Trophoblast cell (in vitro differentiated cells and primary cell): ENCODE measurements at regions not wholly inside any gene's neighbourhood (a gene's known extent, or its start where the extent isn't known, plus 50 kb on each side); places are given as distances from the start of the nearest gene placed in this dataset.

ENCODE experiments used
- DNase-seq, 2 donors: peaks; one replicate each; pipeline ENCODE4 v3.0.0-alpha.2; 2016
- H2AFZ ChIP-seq: 2 replicates; pipeline ENCODE4 v1.6.1; 2013; ENCODE audit warnings: low read length, moderate library complexity, mild to moderate bottlenecking; ENCODE audit not compliant: insufficient read depth, poor library complexity
- H2AK5ac ChIP-seq: 2 replicates; pipeline ENCODE4 v1.6.1; 2013; ENCODE audit warnings: mild to moderate bottlenecking, low read length
- H2BK120ac ChIP-seq: 2 replicates; pipeline ENCODE4 v1.6.1; 2013; ENCODE audit warnings: low read length, mild to moderate bottlenecking, moderate library complexity; ENCODE audit not compliant: insufficient read depth, poor library complexity
- H2BK12ac ChIP-seq: 2 replicates; pipeline ENCODE4 v1.6.1; 2013; ENCODE audit warnings: mild to moderate bottlenecking, low read length, moderate library complexity
- H2BK5ac ChIP-seq: 2 replicates; pipeline ENCODE4 v1.6.1; 2013; ENCODE audit warnings: low read length, low read depth, moderate library complexity, mild to moderate bottlenecking; ENCODE audit not compliant: poor library complexity
- H3K14ac ChIP-seq: 2 replicates; pipeline ENCODE4 v1.6.1; 2013; ENCODE audit warnings: mild to moderate bottlenecking, low read length
- H3K18ac ChIP-seq: 2 replicates; pipeline ENCODE4 v1.6.1; 2013; ENCODE audit warnings: mild to moderate bottlenecking, low read length
- H3K23ac ChIP-seq: 2 replicates; pipeline ENCODE4 v1.6.1; 2013; ENCODE audit warnings: low read length
- H3K27ac ChIP-seq: 2 replicates; pipeline ENCODE4 v1.5.1; 2013; ENCODE audit warnings: low read depth, mild to moderate bottlenecking, inconsistent platforms, low read length, moderate library complexity
- H3K27me3 ChIP-seq: 2 replicates; pipeline ENCODE4 v1.6.1; 2013; ENCODE audit warnings: inconsistent platforms, mild to moderate bottlenecking, low read length, moderate library complexity; ENCODE audit not compliant: insufficient read depth
- H3K36me3 ChIP-seq, 2 experiments: 1 replicate in 1 of 2; 2 replicates in 1 of 2; pipeline ENCODE4 v1.6.1; 2013; ENCODE audit warnings: low read length in 2 of 2, mild to moderate bottlenecking in 2 of 2, moderate library complexity in 1 of 2; ENCODE audit not compliant: insufficient read depth in 2 of 2, control insufficient read depth in 1 of 2
- H3K4ac ChIP-seq: 2 replicates; pipeline ENCODE4 v1.6.1; 2013; ENCODE audit warnings: low read depth, mild to moderate bottlenecking, low read length, moderate library complexity
- H3K4me1 ChIP-seq, 2 experiments: 1 replicate in 1 of 2; 2 replicates in 1 of 2; pipeline ENCODE4 v1.6.1; 2013; ENCODE audit warnings: low read length in 2 of 2, mild to moderate bottlenecking in 2 of 2, moderate library complexity in 1 of 2; ENCODE audit not compliant: insufficient read depth in 2 of 2, control insufficient read depth in 1 of 2
- H3K4me2 ChIP-seq: 2 replicates; pipeline ENCODE4 v1.6.1; 2013; ENCODE audit warnings: inconsistent platforms, mild to moderate bottlenecking, low read length, moderate library complexity
- H3K4me3 ChIP-seq: 2 replicates; pipeline ENCODE4 v1.5.1; 2013; ENCODE audit warnings: mild to moderate bottlenecking, low read depth, low read length, inconsistent platforms
- H3K79me1 ChIP-seq: one replicate; pipeline ENCODE4 v1.6.1; 2013; ENCODE audit warnings: low read length
- H3K79me2 ChIP-seq: 2 replicates; pipeline ENCODE4 v1.6.1; 2013; ENCODE audit warnings: low read length, mild to moderate bottlenecking; ENCODE audit not compliant: control insufficient read depth, insufficient read depth, poor library complexity
- H3K9ac ChIP-seq: 2 replicates; pipeline ENCODE4 v1.6.1; 2013; ENCODE audit warnings: mild to moderate bottlenecking, low read length
- H3K9me3 ChIP-seq: 2 replicates; pipeline ENCODE4 v1.6.1; 2013; ENCODE audit warnings: low read depth, mild to moderate bottlenecking, control low read depth, inconsistent platforms, low read length; ENCODE audit not compliant: insufficient read depth
- H4K12ac ChIP-seq: 2 replicates; pipeline ENCODE4 v1.6.1; 2013; ENCODE audit warnings: low read depth, mild to moderate bottlenecking, low read length, moderate library complexity
- H4K8ac ChIP-seq: 2 replicates; pipeline ENCODE4 v1.6.1; 2013; ENCODE audit warnings: low read depth, mild to moderate bottlenecking, low read length, moderate library complexity
- H4K91ac ChIP-seq: one replicate; pipeline ENCODE4 v1.6.1; 2013; ENCODE audit warnings: low read depth, mild to moderate bottlenecking, low read length, moderate library complexity
- WGBS: extraction: QIAGEN DNeasy Blood & Tissue Kit; methylation state at CpG from one replicate; pipeline ENCODE4 v1.1.7; 2013; ENCODE audit warnings: missing lambda C conversion rate; ENCODE audit not compliant: insufficient read length, insufficient coverage; ENCODE audit errors: extremely low coverage; 5-methylcytosine and 5-hydroxymethylcytosine counted together

DNA sequence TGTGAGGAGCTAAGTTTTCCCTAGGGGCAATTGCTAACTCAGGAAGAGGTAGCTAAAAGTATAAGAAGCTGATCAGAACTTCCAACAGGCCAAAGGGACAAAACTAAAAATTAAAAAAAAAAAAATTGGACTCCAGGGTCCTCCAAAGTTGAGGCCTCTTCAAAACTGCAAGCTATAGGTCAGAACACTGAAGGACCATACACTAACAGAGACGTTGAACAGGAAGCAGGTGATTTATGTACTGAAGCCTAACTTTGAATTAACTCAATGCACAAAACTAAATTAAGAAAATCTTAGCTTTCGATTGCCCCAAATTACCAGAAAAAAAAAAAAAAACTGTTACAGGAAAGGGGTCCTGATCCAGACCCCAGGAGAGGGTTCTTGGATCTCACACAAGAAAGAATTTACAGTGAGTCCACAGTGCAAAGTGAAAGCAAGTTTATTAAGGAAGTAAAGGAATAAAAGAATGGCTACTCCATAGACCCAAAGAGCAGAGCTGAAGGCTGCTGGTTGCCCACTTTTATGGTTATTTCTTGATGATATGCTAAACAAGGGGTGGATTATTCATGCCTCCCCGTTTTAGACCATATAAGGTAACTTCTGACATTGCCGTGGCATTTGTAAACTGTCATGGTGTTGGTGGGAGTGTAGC, 442.8 kb upstream of the NECTIN3 start:
- H3K23ac ChIP-seq, result no peak overlapping the region
- H2BK5ac ChIP-seq, result no peak overlapping the region
- H3K79me1 ChIP-seq, result peaks cover 4% of the 10 kb centered on the region
- no CpG with 5 or more reads among the region's 4 CpGs for WGBS
- no peak for DNase-seq
- no peaks in the 10 kb centered on the region for H3K27me3 ChIP-seq
- no peak overlapping the region for H3K27ac ChIP-seq
- H3K4ac ChIP-seq, result no peak overlapping the region
- H3K36me3 ChIP-seq, result no peaks in the 10 kb centered on the region
- no peak overlapping the region for H2AFZ ChIP-seq
- H2BK12ac ChIP-seq, result no peak overlapping the region
- H3K9ac ChIP-seq, result no peak overlapping the region
- no peak overlapping the region for H3K14ac ChIP-seq
- peaks cover 0 to 2% of the 10 kb centered on the region in 2 experiments for H3K4me1 ChIP-seq
- no peak overlapping the region for H3K18ac ChIP-seq
- no peak overlapping the region for H2BK120ac ChIP-seq
- no peak overlapping the region for H4K12ac ChIP-seq
- no peaks in the 10 kb centered on the region for H3K79me2 ChIP-seq
- no peak overlapping the region for H4K8ac ChIP-seq
- no peak overlapping the region for H3K4me3 ChIP-seq
- no peaks in the 10 kb centered on the region for H3K9me3 ChIP-seq
- H2AK5ac ChIP-seq, result no peak overlapping the region
- H4K91ac ChIP-seq, result no peak overlapping the region
- no peak overlapping the region for H3K4me2 ChIP-seq

DNA sequence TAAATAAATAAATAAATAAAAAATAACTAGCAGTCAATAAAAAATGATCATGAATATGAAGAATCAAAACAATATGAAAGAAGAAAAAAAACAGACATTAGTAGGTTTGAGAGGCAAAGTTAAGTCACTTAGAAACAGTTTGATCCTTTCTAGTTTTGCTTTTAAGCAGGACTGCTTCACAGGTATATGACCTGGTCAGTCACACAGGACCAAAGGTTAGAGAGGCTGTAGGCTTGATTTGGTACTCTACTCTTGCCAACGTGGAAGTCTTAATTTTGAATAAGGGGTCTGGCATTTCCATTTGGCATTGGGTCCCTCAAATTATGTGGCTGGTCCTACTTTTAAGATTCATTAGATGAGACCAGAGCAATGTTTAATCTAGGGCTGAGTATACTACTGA, 441.7 kb upstream of the NECTIN3 start:
- WGBS, result no CpG with 5 or more reads among the region's 1 CpG
- H3K36me3 ChIP-seq, result no peaks in the 10 kb centered on the region
- no peak overlapping the region for H2AK5ac ChIP-seq
- no peak overlapping the region for H3K14ac ChIP-seq
- no peak overlapping the region for H3K4ac ChIP-seq
- H3K79me1 ChIP-seq, result peaks cover 3% of the 10 kb centered on the region
- no peaks in the 10 kb centered on the region for H3K27me3 ChIP-seq
- no peaks in the 10 kb centered on the region for H3K9me3 ChIP-seq
- no peak overlapping the region for H2BK5ac ChIP-seq
- no peak overlapping the region for H4K91ac ChIP-seq
- H3K4me3 ChIP-seq, result no peak overlapping the region
- H2BK12ac ChIP-seq, result no peak overlapping the region
- no peak overlapping the region for H4K8ac ChIP-seq
- H3K27ac ChIP-seq, result no peak overlapping the region
- no peak overlapping the region for H3K23ac ChIP-seq
- H2BK120ac ChIP-seq, result no peak overlapping the region
- H3K4me1 ChIP-seq, result peaks cover 0 to under 1% of the 10 kb centered on the region in 2 experiments
- no peak overlapping the region for H3K18ac ChIP-seq
- no peak for DNase-seq
- H2AFZ ChIP-seq, result no peak overlapping the region
- peak overlapping the region; percentile 46 for H3K9ac ChIP-seq
- H4K12ac ChIP-seq, result no peak overlapping the region
- no peak overlapping the region for H3K4me2 ChIP-seq
- no peaks in the 10 kb centered on the region for H3K79me2 ChIP-seq

GRCh38 chr3:110644203-110644602, 427.4 kb upstream of the NECTIN3 start:
- H2AK5ac ChIP-seq, result no peak overlapping the region
- WGBS, result no CpG with 5 or more reads among the region's 17 CpGs
- no peaks in the 10 kb centered on the region for H3K36me3 ChIP-seq
- no peak overlapping the region for H3K4me3 ChIP-seq
- H3K14ac ChIP-seq, result no peak overlapping the region
- H3K4me1 ChIP-seq, result no peaks in the 10 kb centered on the region
- no peak overlapping the region for H4K8ac ChIP-seq
- H3K9me3 ChIP-seq, result no peaks in the 10 kb centered on the region
- no peak overlapping the region for H2BK12ac ChIP-seq
- H4K12ac ChIP-seq, result no peak overlapping the region
- H2AFZ ChIP-seq, result no peak overlapping the region
- H2BK120ac ChIP-seq, result no peak overlapping the region
- no peak for DNase-seq
- H3K79me2 ChIP-seq, result no peaks in the 10 kb centered on the region
- H3K23ac ChIP-seq, result no peak overlapping the region
- H4K91ac ChIP-seq, result no peak overlapping the region
- no peak overlapping the region for H2BK5ac ChIP-seq
- H3K9ac ChIP-seq, result no peak overlapping the region
- no peak overlapping the region for H3K4me2 ChIP-seq
- H3K79me1 ChIP-seq, result no peaks in the 10 kb centered on the region
- H3K4ac ChIP-seq, result no peak overlapping the region
- no peak overlapping the region for H3K18ac ChIP-seq
- no peaks in the 10 kb centered on the region for H3K27me3 ChIP-seq
- no peak overlapping the region for H3K27ac ChIP-seq

DNA sequence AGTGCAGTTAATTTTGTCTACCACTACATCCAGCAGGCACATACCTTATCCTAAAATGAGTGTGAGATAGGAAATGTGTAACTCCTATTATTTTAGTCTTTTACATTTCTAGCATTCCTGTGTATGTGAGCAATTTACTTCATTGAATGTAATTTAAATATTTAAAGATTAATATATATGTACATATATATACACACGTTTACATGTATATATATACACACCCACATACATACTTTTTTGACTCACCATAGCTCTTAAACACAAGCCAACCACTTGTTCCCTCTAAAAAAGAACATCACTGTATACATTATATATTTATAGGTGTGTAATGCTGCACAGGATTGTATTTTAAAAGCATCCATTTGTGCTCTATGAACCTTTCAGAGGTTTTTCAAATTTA, 425.6 kb upstream of the NECTIN3 start:
- Histone ChIP-seq H3K18ac (no peak overlapping the region), H3K9ac (no peak overlapping the region), H4K91ac (no peak overlapping the region), H2AFZ (no peak overlapping the region), H3K14ac (no peak overlapping the region), H2BK5ac (no peak overlapping the region), H3K36me3 (no peaks in the 10 kb centered on the region), H2BK120ac (no peak overlapping the region), H3K9me3 (no peaks in the 10 kb centered on the region), H2BK12ac (no peak overlapping the region), H3K4me1 (no peaks in the 10 kb centered on the region), H3K27ac (no peak overlapping the region), H4K8ac (no peak overlapping the region), H3K4me3 (no peak overlapping the region), H2AK5ac (no peak overlapping the region), H3K79me1 (no peaks in the 10 kb centered on the region), H3K4me2 (no peak overlapping the region), H3K27me3 (no peaks in the 10 kb centered on the region), H3K23ac (no peak overlapping the region), H3K79me2 (no peaks in the 10 kb centered on the region), H3K4ac (no peak overlapping the region), H4K12ac (no peak overlapping the region)
- DNase-seq, result no peak
- WGBS, result no CpG with 5 or more reads among the region's 1 CpG
